ENCODE measurements at regions not wholly inside any gene's neighbourhood (a gene's known extent, or its start where the extent isn't known, plus 50 kb on each side); places are given as distances from the start of the nearest gene placed in this dataset.

DNA sequence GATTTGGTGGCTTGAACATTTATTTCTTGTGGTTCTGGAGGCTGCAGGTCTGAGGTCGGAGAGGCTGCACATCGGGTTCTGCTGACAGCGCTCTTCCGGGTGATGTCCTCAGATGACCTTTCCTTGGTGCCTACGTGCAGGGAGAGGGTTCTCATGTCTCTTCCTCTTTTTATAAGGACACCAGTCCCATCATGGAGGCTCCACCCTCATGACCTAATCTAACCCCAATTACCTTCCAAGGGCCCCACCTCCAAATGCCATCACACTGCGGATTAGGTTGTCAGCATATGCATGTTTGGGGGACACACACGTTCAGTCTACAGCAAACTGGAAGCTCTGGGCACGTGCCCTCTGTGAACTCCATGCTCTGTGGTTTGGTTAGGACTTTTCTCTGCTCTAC is 338.6 kb downstream of the FGF9 start:
- H3K4me3 ChIP-seq (replicated peaks in 1 of 4; ENCODE audit: control extremely low read depth in 1 of 4, insufficient read depth in 1 of 4, low read depth in 3 of 4, low read length in 4 of 4) = no peak overlapping the region
- H3K9me3 ChIP-seq (ENCODE audit: control insufficient read depth, insufficient read depth, low read depth, low read length) = no peaks in the 10 kb centered on the region
- H3K4me1 ChIP-seq (ENCODE audit: control insufficient read depth, extremely low read depth, insufficient read depth, low read length) = no peaks in the 10 kb centered on the region
- TF ChIP-seq EZH2 (IDR thresholded peaks at IDR 0.05; ENCODE audit: low read length, missing control alignments) = no peak
- TF ChIP-seq, protein P1, sequence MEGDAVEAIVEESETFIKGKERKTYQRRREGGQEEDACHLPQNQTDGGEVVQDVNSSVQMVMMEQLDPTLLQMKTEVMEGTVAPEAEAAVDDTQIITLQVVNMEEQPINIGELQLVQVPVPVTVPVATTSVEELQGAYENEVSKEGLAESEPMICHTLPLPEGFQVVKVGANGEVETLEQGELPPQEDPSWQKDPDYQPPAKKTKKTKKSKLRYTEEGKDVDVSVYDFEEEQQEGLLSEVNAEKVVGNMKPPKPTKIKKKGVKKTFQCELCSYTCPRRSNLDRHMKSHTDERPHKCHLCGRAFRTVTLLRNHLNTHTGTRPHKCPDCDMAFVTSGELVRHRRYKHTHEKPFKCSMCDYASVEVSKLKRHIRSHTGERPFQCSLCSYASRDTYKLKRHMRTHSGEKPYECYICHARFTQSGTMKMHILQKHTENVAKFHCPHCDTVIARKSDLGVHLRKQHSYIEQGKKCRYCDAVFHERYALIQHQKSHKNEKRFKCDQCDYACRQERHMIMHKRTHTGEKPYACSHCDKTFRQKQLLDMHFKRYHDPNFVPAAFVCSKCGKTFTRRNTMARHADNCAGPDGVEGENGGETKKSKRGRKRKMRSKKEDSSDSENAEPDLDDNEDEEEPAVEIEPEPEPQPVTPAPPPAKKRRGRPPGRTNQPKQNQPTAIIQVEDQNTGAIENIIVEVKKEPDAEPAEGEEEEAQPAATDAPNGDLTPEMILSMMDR (conservative IDR thresholded peaks at IDR 0.05 in 1 of 2, IDR thresholded peaks at IDR 0.05 in 1 of 2; ENCODE audit: low read depth in 1 of 2, low read length in 2 of 2) = no peak
- no peak overlapping the region for H3K27ac ChIP-seq (ENCODE audit: insufficient read depth, low read length)
- H2AFZ ChIP-seq (ENCODE audit: low read length) = no peak overlapping the region
- H3K9ac ChIP-seq (ENCODE audit: insufficient read depth, low read length) = no peak overlapping the region
- no peak overlapping the region for H3K4me2 ChIP-seq (ENCODE audit: extremely low read depth, insufficient read depth, low read length)
- H3K36me3 ChIP-seq (ENCODE audit: control insufficient read depth, insufficient read depth, low read length) = no peaks in the 10 kb centered on the region
- no peaks in the 10 kb centered on the region for H3K27me3 ChIP-seq (ENCODE audit: control insufficient read depth, insufficient read depth, low read length)
- no peaks in the 10 kb centered on the region for H3K79me2 ChIP-seq (ENCODE audit: control insufficient read depth, insufficient read depth, low read length)
- DNase-seq (ENCODE audit: low read depth in 2 of 2) = no peak
- no peaks in the 10 kb centered on the region for H4K20me1 ChIP-seq (ENCODE audit: control insufficient read depth, extremely low read depth, insufficient read depth, low read length)

DNA sequence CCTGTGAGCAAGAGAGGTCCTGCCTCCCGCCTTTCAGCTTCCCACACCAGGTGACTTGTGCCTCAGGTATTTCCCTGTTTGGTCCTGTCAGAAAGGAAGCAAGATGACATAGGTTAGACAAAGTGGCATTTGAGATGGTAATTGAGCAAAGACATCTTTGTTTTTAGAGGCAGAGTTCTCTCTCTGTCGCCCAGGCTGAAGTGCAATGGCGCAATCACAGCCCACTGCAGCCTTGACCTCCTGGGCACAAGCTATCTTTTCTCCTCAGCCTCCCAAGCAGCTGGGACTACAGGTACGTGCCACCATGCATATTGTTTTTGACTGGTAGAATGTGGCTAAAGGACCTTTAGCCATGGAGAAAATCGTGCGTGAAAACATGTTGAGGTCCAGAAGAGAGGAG is 339.1 kb downstream of the FGF9 start:
- Histone ChIP-seq H3K36me3 (ENCODE audit: control insufficient read depth, insufficient read depth, low read length) (no peaks in the 10 kb centered on the region), H4K20me1 (ENCODE audit: control insufficient read depth, extremely low read depth, insufficient read depth, low read length) (no peaks in the 10 kb centered on the region), H3K4me2 (ENCODE audit: extremely low read depth, insufficient read depth, low read length) (no peak overlapping the region), H3K4me3 (replicated peaks in 1 of 4; ENCODE audit: control extremely low read depth in 1 of 4, insufficient read depth in 1 of 4, low read depth in 3 of 4, low read length in 4 of 4) (no peak overlapping the region), H3K4me1 (ENCODE audit: control insufficient read depth, extremely low read depth, insufficient read depth, low read length) (no peaks in the 10 kb centered on the region), H3K79me2 (ENCODE audit: control insufficient read depth, insufficient read depth, low read length) (no peaks in the 10 kb centered on the region), H3K27ac (ENCODE audit: insufficient read depth, low read length) (no peak overlapping the region), H3K27me3 (ENCODE audit: control insufficient read depth, insufficient read depth, low read length) (no peaks in the 10 kb centered on the region), H3K9me3 (ENCODE audit: control insufficient read depth, insufficient read depth, low read depth, low read length) (no peaks in the 10 kb centered on the region), H2AFZ (ENCODE audit: low read length) (no peak overlapping the region), H3K9ac (ENCODE audit: insufficient read depth, low read length) (no peak overlapping the region)
- no peak for TF ChIP-seq EZH2 (IDR thresholded peaks at IDR 0.05; ENCODE audit: low read length, missing control alignments)
- TF ChIP-seq, protein P1 (conservative IDR thresholded peaks at IDR 0.05 in 1 of 2, IDR thresholded peaks at IDR 0.05 in 1 of 2; ENCODE audit: low read depth in 1 of 2, low read length in 2 of 2) = no peak
- DNase-seq (ENCODE audit: low read depth in 2 of 2) = no peak

DNA sequence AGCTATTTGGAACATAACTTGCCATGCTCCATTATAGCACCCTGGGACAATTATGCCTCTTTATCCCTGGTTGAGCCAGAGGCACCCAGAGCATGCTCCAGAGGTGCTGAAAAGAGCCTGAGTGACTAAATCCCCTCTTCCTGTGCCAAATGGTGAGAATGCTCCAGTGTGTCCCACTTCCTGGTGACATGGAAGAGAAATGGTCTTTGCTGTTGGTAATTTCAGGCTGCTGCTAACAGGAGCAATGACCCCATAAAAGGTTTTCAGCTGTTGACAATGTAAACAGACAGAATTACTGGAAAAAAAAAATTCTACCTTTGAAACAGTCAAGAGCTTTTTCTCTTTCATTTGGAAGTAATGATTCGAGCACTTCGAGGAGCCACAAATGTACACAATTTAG is 341.8 kb downstream of the FGF9 start:
- TF ChIP-seq, protein P1 (conservative IDR thresholded peaks at IDR 0.05 in 1 of 2, IDR thresholded peaks at IDR 0.05 in 1 of 2; ENCODE audit: low read depth in 1 of 2, low read length in 2 of 2) = no peak
- no peak for TF ChIP-seq EZH2 (IDR thresholded peaks at IDR 0.05; ENCODE audit: low read length, missing control alignments)
- Histone ChIP-seq H3K27me3 (ENCODE audit: control insufficient read depth, insufficient read depth, low read length) (no peaks in the 10 kb centered on the region), H3K9ac (ENCODE audit: insufficient read depth, low read length) (no peak overlapping the region), H3K4me1 (ENCODE audit: control insufficient read depth, extremely low read depth, insufficient read depth, low read length) (no peaks in the 10 kb centered on the region), H3K4me2 (ENCODE audit: extremely low read depth, insufficient read depth, low read length) (no peak overlapping the region), H4K20me1 (ENCODE audit: control insufficient read depth, extremely low read depth, insufficient read depth, low read length) (no peaks in the 10 kb centered on the region), H3K4me3 (replicated peaks in 1 of 4; ENCODE audit: control extremely low read depth in 1 of 4, insufficient read depth in 1 of 4, low read depth in 3 of 4, low read length in 4 of 4) (no peak overlapping the region), H3K27ac (ENCODE audit: insufficient read depth, low read length) (no peak overlapping the region), H3K79me2 (ENCODE audit: control insufficient read depth, insufficient read depth, low read length) (no peaks in the 10 kb centered on the region), H2AFZ (ENCODE audit: low read length) (no peak overlapping the region), H3K9me3 (ENCODE audit: control insufficient read depth, insufficient read depth, low read depth, low read length) (no peaks in the 10 kb centered on the region), H3K36me3 (ENCODE audit: control insufficient read depth, insufficient read depth, low read length) (no peaks in the 10 kb centered on the region)
- no peak for DNase-seq (ENCODE audit: low read depth in 2 of 2)
